Upper lobe of left lung (tissue), 4 donors: ENCODE measurements at regions not wholly inside any gene's neighbourhood (a gene's known extent, or its start where the extent isn't known, plus 50 kb on each side); places are given as distances from the start of the nearest gene placed in this dataset.

ENCODE experiments used
- EP300 ChIP-seq, 4 donors: sonication (generic); formaldehyde crosslinking; IDR thresholded peaks; one replicate each; pipeline ENCODE4 v1.5.1; 2017; ENCODE audit warnings: antibody characterized with exemption in 4 of 4, control low read depth in 2 of 4
- POLR2A ChIP-seq, 4 donors: fragments of 450-650 bp; IDR thresholded peaks; one replicate each; pipeline ENCODE4 v1.5.1; 2016 to 2017; ENCODE audit warnings: antibody characterized with exemption in 4 of 4, mild to moderate bottlenecking in 2 of 4
- POLR2AphosphoS5 ChIP-seq, 2 donors: sonication (generic); formaldehyde crosslinking; IDR thresholded peaks; one replicate each; pipeline ENCODE4 v1.5.1; 2017; ENCODE audit warnings: antibody characterized with exemption in 2 of 2
- TF ChIP-seq, protein P1 (sequence below), 6 experiments: fragments of 450-650 bp in 4 of 6; fragments of 200-600 bp in 2 of 6; sonication (generic) in 2 of 6; IDR thresholded peaks; one replicate each; pipeline ENCODE4 v1.5.1; 2016 to 2019; ENCODE audit warnings: antibody characterized with exemption in 6 of 6

DNA sequence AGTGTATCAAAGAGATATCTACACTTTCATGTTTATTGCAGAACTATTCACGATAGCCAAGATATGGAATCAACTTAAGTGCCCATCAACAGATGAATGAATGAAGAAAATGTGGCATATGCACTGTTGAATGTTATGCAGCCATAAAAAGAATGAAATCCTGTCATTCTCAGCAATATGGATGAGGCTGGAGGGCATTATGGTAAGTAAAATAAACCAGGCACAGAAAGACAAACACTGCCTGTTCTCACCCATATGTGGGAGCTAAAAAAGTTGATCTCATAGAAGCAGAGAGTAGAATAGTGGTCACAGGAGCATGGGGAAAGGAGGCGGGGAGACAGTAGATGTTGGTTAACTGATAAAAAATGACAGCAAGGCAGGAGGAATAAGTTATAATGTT is 561.8 kb downstream of the TOX3 start:
- TF ChIP-seq, protein P1, sequence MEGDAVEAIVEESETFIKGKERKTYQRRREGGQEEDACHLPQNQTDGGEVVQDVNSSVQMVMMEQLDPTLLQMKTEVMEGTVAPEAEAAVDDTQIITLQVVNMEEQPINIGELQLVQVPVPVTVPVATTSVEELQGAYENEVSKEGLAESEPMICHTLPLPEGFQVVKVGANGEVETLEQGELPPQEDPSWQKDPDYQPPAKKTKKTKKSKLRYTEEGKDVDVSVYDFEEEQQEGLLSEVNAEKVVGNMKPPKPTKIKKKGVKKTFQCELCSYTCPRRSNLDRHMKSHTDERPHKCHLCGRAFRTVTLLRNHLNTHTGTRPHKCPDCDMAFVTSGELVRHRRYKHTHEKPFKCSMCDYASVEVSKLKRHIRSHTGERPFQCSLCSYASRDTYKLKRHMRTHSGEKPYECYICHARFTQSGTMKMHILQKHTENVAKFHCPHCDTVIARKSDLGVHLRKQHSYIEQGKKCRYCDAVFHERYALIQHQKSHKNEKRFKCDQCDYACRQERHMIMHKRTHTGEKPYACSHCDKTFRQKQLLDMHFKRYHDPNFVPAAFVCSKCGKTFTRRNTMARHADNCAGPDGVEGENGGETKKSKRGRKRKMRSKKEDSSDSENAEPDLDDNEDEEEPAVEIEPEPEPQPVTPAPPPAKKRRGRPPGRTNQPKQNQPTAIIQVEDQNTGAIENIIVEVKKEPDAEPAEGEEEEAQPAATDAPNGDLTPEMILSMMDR (IDR thresholded peaks at IDR 0.05): no peak
- TF ChIP-seq POLR2A (IDR thresholded peaks at IDR 0.05): no peak
- no peak for TF ChIP-seq POLR2AphosphoS5 (IDR thresholded peaks at IDR 0.05)
- no peak for TF ChIP-seq EP300 (IDR thresholded peaks at IDR 0.05)
